Activated B cell treated with CpG ODN at 0.5 μM for 24 hours (primary cell): ENCODE measurements at regions not wholly inside any gene's neighbourhood (a gene's known extent, or its start where the extent isn't known, plus 50 kb on each side); places are given as distances from the start of the nearest gene placed in this dataset.

Experiments
- ATAC-seq: fragments of 200-7000 bp; cut with Tn5 transposase; one replicate; pipeline ENCODE4 v1.10.0; 2021; ENCODE audit warnings: low read depth, mild to moderate bottlenecking, moderate library complexity
- CTCF ChIA-PET: fragments of 350-600 bp; sonication (Branson Sonifier 250); formaldehyde crosslinking; loops from one replicate; lab custom pipeline; 2021; ENCODE audit warnings: antibody characterized with exemption; lab: Charles Lee
- POLR2A ChIA-PET: fragments of 350-600 bp; sonication (Branson Sonifier 250); formaldehyde crosslinking; loops from one replicate; lab custom pipeline; 2021; ENCODE audit warnings: antibody characterized with exemption; lab: Charles Lee
- DNase-seq: peaks from one replicate; pipeline ENCODE4 v3.0.0; 2022
- H3K27ac Mint-ChIP-seq: one replicate; pipeline ENCODE4 v1.8.0; 2020; ENCODE audit warnings: mixed read lengths
- H3K27me3 Mint-ChIP-seq: one replicate; pipeline ENCODE4 v1.8.0; 2021; ENCODE audit warnings: mixed read lengths
- H3K36me3 Mint-ChIP-seq: one replicate; pipeline ENCODE4 v1.8.0; 2021; ENCODE audit warnings: low read depth, mixed read lengths
- H3K4me1 Mint-ChIP-seq: one replicate; pipeline ENCODE4 v1.8.0; 2021; ENCODE audit warnings: mixed read lengths
- H3K4me3 Mint-ChIP-seq: one replicate; pipeline ENCODE4 v1.8.0; 2020; ENCODE audit warnings: mild to moderate bottlenecking, mixed read lengths
- H3K9me3 Mint-ChIP-seq: one replicate; pipeline ENCODE4 v1.8.0; 2020; ENCODE audit warnings: mixed read lengths
- intact Hi-C: fragments of 100-400 bp; cut with micrococcal nuclease; formaldehyde crosslinking; loops from one replicate; pipeline ENCODE4 v1.15.1; 2024
- TF ChIP-seq, protein P1 (sequence below): fragments of 200-600 bp; IDR thresholded peaks from one replicate; pipeline ENCODE4 v1.8.0; 2022; ENCODE audit warnings: antibody characterized with exemption, mild to moderate bottlenecking

DNA sequence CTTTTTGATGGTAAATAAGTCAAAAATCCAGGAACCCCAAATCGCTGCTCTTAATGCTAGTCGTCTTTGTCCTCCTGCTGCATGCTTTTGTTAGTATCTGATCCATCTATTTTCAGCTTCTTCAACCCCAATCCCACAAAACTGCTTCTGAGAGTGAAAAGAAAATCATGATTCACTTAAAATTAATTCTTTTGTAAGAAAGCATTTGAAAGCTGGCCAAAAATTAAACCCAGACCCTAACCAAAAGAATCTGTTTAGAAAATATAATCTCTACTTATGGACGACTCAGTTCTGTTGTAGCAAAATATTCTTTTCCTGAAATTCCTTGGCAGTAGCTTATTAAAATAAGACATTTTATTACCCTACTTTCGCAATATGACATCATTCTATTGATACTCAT lies 443.6 kb upstream of the SYT1 start:
- no peak for ATAC-seq
- Mint-ChIP-seq H3K36me3 (no peaks in the 10 kb centered on the region), H3K27ac (no peak overlapping the region), H3K4me3 (no peak overlapping the region), H3K27me3 (no peaks in the 10 kb centered on the region), H3K9me3 (no peaks in the 10 kb centered on the region), H3K4me1 (peaks cover 4% of the 10 kb centered on the region)
- ChIA-PET POLR2A (no interaction called here), CTCF (no interaction called here)
- intact Hi-C loops = no loop called here
- TF ChIP-seq, protein P1, sequence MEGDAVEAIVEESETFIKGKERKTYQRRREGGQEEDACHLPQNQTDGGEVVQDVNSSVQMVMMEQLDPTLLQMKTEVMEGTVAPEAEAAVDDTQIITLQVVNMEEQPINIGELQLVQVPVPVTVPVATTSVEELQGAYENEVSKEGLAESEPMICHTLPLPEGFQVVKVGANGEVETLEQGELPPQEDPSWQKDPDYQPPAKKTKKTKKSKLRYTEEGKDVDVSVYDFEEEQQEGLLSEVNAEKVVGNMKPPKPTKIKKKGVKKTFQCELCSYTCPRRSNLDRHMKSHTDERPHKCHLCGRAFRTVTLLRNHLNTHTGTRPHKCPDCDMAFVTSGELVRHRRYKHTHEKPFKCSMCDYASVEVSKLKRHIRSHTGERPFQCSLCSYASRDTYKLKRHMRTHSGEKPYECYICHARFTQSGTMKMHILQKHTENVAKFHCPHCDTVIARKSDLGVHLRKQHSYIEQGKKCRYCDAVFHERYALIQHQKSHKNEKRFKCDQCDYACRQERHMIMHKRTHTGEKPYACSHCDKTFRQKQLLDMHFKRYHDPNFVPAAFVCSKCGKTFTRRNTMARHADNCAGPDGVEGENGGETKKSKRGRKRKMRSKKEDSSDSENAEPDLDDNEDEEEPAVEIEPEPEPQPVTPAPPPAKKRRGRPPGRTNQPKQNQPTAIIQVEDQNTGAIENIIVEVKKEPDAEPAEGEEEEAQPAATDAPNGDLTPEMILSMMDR = no peak
- no peak for DNase-seq

DNA sequence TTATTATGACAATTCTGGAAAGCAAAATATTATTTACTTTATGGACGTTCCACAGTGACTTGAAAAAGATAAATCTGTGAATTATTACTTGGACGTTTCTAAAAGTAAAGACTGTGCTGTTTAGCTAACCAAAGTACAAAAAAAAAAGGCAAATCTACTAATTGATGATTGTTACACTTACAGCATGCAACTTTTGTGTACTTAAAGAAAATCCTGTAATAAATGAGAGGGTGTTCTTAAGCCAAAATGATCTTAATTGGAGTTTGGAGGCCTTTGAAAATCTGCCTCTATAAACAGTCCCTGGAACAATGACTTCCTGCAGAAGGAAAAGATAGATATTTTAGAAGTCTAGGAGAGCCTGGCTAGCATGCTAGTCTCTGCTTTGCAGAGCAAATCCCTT lies 434.0 kb upstream of the SYT1 start:
- DNase-seq = no peak
- Mint-ChIP-seq H3K4me3 (no peak overlapping the region), H3K4me1 (no peaks in the 10 kb centered on the region), H3K27ac (no peak overlapping the region), H3K27me3 (no peaks in the 10 kb centered on the region), H3K36me3 (no peaks in the 10 kb centered on the region), H3K9me3 (no peaks in the 10 kb centered on the region)
- intact Hi-C loops = no loop called here
- POLR2A ChIA-PET = no interaction called here
- CTCF ChIA-PET = no interaction called here
- ATAC-seq = no peak
- TF ChIP-seq, protein P1 = no peak

DNA sequence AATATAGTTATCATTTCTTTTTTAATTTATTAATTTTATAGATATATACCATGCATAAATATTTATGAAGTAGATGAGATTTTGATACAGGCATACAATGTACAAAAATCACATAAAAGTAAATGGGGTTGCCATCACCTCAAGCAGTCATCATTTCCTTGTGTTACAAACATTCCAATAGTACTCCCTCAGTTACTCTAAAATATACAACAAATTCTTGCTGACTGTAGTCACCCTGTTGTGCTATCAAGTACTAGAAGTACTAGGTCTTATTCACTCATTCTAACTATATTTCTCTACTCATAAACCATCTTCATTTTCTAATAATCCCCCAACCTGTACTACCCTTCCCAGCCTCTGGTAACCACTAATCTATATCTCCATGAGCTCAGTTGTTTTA lies 432.6 kb upstream of the SYT1 start:
- Mint-ChIP-seq H3K36me3 (no peaks in the 10 kb centered on the region), H3K27ac (no peak overlapping the region), H3K27me3 (no peaks in the 10 kb centered on the region), H3K4me1 (no peaks in the 10 kb centered on the region), H3K9me3 (no peaks in the 10 kb centered on the region), H3K4me3 (no peak overlapping the region)
- intact Hi-C loops = no loop called here
- POLR2A ChIA-PET = no interaction called here
- TF ChIP-seq, protein P1 = no peak
- DNase-seq (no peak), ATAC-seq (no peak)
- CTCF ChIA-PET = no interaction called here

DNA sequence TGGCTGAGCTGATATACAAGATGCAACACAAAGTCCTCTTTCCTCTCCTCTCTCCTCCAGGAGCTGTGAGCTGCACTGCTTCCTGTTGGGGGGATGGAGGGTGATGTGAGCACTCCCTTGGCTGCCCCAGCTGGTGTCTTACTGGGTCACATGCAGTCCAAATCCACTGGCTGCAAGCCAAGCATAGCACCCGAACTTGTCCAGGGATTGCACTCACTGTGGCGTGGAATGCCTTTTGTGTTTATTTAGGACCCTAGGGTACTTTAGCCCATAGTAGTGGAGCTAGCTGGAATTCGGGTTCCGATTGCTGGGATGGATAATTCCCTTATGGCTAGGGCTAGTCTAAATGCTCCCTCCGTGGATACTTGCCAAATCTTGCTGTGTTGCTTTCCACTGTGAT lies 424.9 kb upstream of the SYT1 start:
- Mint-ChIP-seq H3K9me3 (peaks cover 10% of the 10 kb centered on the region), H3K4me1 (no peaks in the 10 kb centered on the region), H3K36me3 (no peaks in the 10 kb centered on the region), H3K27ac (no peak overlapping the region), H3K4me3 (no peak overlapping the region), H3K27me3 (no peaks in the 10 kb centered on the region)
- no peak for ATAC-seq
- ChIA-PET POLR2A (no interaction called here), CTCF (no interaction called here)
- intact Hi-C loops = no loop called here
- TF ChIP-seq, protein P1 = no peak
- DNase-seq = no peak

DNA sequence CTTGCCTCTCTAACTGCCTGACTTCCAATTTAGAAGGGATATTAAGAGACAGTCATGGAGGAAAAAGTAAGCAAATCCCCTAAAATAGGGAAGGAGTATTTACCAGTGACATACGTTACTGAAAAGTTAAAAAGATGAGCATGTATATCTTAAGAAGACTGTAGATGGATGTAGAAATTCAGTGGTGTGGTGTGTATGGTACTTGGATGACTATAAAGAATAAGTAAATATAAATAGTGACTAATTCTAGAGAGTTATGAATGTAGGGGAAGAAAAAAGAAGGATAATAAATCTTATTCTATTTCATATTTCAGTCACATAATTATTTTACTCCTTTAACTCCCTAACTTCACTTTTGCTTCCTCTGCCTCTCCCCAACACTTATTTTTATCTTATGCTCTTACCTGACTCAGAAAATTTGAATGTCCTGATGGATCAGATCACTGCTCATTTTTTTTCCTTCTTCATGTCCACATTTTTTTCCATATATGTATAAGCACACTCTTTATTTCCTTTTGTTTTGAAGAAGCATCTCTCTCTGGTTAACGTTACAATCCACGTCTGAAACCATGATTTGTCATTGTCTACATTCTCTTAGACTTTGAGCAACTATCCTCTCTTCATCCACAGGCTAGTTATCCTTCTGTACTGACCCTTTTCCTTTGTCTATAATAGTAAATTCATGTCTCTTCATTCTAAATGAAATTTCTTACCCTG lies 422.7 kb upstream of the SYT1 start:
- Mint-ChIP-seq H3K4me3 (no peak overlapping the region), H3K27me3 (no peaks in the 10 kb centered on the region), H3K36me3 (no peaks in the 10 kb centered on the region), H3K4me1 (no peaks in the 10 kb centered on the region), H3K9me3 (peaks cover 10% of the 10 kb centered on the region), H3K27ac (no peak overlapping the region)
- POLR2A ChIA-PET = no interaction called here
- TF ChIP-seq, protein P1 = no peak
- intact Hi-C loops = no loop called here
- CTCF ChIA-PET = no interaction called here
- DNase-seq (no peak), ATAC-seq (no peak)
